ENCODE measurements at regions not wholly inside any gene's neighbourhood (a gene's known extent, or its start where the extent isn't known, plus 50 kb on each side); places are given as distances from the start of the nearest gene placed in this dataset.

DNA sequence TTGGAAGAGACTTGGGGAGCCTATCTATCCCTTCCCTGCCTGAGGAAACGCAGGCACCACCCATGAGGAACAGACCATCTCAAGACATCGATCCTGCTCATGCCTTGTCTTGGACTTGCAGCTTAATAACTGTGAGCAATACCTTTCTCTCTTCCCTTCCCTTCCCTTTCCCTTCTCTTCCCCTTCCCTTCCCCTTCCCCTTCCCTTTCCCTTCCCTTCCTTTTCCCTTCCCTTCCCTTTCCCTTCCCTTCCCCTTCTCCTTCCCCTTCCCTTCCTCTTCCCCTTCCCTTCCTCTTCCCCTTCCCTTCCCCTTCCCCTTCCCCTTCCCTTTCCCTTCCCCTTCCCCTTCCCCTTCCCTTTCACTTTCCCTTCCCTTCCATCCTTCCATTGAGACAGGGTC lies 650.7 kb upstream of the SOX11 start:
- no peak overlapping the region for H2AFZ ChIP-seq (ENCODE audit: low read depth, low read length, poor library complexity, severe bottlenecking)
- BruUV-seq (replicated peaks), result no TSS peak
- no peaks in the 10 kb centered on the region for H3K36me3 ChIP-seq (ENCODE audit: control insufficient read depth in 1 of 2, insufficient read depth in 2 of 2, low read length in 2 of 2)
- no peak overlapping the region for H3K27ac ChIP-seq (ENCODE audit: low read depth, low read length)
- no peaks in the 10 kb centered on the region for H3K27me3 ChIP-seq (ENCODE audit: insufficient read depth, low read length)
- RAD21 ChIA-PET (ENCODE audit: low non-redundant PET in 1 of 2, low total read pairs in 2 of 2, uncharacterized antibody in 2 of 2, unreplicated experiment in 2 of 2), result no interaction called here
- POLR2A ChIA-PET, result no interaction called here
- CTCF ChIA-PET, result no interaction called here
- H3K4me1 ChIP-seq (ENCODE audit: control insufficient read depth in 1 of 2, insufficient read depth in 2 of 2, low read length in 2 of 2), result no peaks in the 10 kb centered on the region
- intact Hi-C loops (cut with micrococcal nuclease), result loop anchor here (10.0 kb wide), 1 partner anchor 757 kb away; no protein-coding TSS in a partner anchor
- DNase-seq (ENCODE audit: low read depth, low spot score), result no peak
- ATAC-seq, result no peak
- H3K9ac ChIP-seq (ENCODE audit: low read length), result no peak overlapping the region
- no peaks in the 10 kb centered on the region for H3K79me2 ChIP-seq (ENCODE audit: insufficient read depth, low read length)
- H3K9me2 ChIP-seq (ENCODE audit: insufficient read depth), result no peaks in the 10 kb centered on the region
- no peaks in the 10 kb centered on the region for H4K20me1 ChIP-seq (ENCODE audit: insufficient read depth)
- H3K4me2 ChIP-seq (ENCODE audit: low read length), result no peak overlapping the region
- H3K4me3 ChIP-seq (replicated peaks in 1 of 2; ENCODE audit: low read depth in 1 of 2, low read length in 2 of 2), result no peak overlapping the region
- H3K9me3 ChIP-seq (ENCODE audit: control insufficient read depth in 1 of 2, insufficient read depth in 1 of 2, low read depth in 1 of 2, low read length in 2 of 2), result peaks cover 17 to 22% of the 10 kb centered on the region in 2 experiments; a peak in 3 of 4 replicates
- TF ChIP-seq SRF (IDR thresholded peaks at IDR 0.05; ENCODE audit: low read depth) (no peak), EGR1 (IDR thresholded peaks at IDR 0.05; ENCODE audit: low read depth) (no peak), CBX3 (IDR thresholded peaks at IDR 0.05; ENCODE audit: low read depth) (no peak), POLR2A (IDR thresholded peaks at IDR 0.05; ENCODE audit: borderline replicate concordance, extremely low read depth, insufficient read depth, insufficient read length) (no peak), FOSL1 (IDR thresholded peaks at IDR 0.05; ENCODE audit: low read depth) (no peak), CEBPB (IDR thresholded peaks at IDR 0.05; ENCODE audit: low read depth) (no peak), RAD21 (IDR thresholded peaks at IDR 0.05; ENCODE audit: low read depth) (no peak), EZH2phosphoT487 (IDR thresholded peaks at IDR 0.05; ENCODE audit: borderline replicate concordance) (no peak), ZFX (IDR thresholded peaks at IDR 0.05) (no peak), EZH2 (IDR thresholded peaks at IDR 0.05) (no peak), POLR2AphosphoS5 (IDR thresholded peaks at IDR 0.05; ENCODE audit: low read depth, low read length) (no peak)
- TF ChIP-seq, protein P1, sequence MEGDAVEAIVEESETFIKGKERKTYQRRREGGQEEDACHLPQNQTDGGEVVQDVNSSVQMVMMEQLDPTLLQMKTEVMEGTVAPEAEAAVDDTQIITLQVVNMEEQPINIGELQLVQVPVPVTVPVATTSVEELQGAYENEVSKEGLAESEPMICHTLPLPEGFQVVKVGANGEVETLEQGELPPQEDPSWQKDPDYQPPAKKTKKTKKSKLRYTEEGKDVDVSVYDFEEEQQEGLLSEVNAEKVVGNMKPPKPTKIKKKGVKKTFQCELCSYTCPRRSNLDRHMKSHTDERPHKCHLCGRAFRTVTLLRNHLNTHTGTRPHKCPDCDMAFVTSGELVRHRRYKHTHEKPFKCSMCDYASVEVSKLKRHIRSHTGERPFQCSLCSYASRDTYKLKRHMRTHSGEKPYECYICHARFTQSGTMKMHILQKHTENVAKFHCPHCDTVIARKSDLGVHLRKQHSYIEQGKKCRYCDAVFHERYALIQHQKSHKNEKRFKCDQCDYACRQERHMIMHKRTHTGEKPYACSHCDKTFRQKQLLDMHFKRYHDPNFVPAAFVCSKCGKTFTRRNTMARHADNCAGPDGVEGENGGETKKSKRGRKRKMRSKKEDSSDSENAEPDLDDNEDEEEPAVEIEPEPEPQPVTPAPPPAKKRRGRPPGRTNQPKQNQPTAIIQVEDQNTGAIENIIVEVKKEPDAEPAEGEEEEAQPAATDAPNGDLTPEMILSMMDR (IDR thresholded peaks at IDR 0.05 in 2 of 3, conservative IDR thresholded peaks at IDR 0.05 in 1 of 3; ENCODE audit: borderline replicate concordance in 1 of 3, insufficient read depth in 1 of 3, low read depth in 2 of 3, low read length in 2 of 3), result no peak
